ENCODE measurements at regions not wholly inside any gene's neighbourhood (a gene's known extent, or its start where the extent isn't known, plus 50 kb on each side); places are given as distances from the start of the nearest gene placed in this dataset.
A peak's percentile ranks its signal among the peaks of the same experiment; 100 is the strongest.

GRCh38 chr1:115217150-115218033 lies 120.7 kb downstream of the NGF start:
- Histone ChIP-seq H3K27ac (peak overlapping the region in 1 of 4 donors; percentile 46), H3K36me3 (no peaks in the 10 kb centered on the region), H3K27me3 (no peaks in the 10 kb centered on the region), H3K4me1 (no peaks in the 10 kb centered on the region), H3K9me3 (no peaks in the 10 kb centered on the region), H3K4me3 (no peak overlapping the region)
- DNase-seq = no peak
- TF ChIP-seq, protein P1, sequence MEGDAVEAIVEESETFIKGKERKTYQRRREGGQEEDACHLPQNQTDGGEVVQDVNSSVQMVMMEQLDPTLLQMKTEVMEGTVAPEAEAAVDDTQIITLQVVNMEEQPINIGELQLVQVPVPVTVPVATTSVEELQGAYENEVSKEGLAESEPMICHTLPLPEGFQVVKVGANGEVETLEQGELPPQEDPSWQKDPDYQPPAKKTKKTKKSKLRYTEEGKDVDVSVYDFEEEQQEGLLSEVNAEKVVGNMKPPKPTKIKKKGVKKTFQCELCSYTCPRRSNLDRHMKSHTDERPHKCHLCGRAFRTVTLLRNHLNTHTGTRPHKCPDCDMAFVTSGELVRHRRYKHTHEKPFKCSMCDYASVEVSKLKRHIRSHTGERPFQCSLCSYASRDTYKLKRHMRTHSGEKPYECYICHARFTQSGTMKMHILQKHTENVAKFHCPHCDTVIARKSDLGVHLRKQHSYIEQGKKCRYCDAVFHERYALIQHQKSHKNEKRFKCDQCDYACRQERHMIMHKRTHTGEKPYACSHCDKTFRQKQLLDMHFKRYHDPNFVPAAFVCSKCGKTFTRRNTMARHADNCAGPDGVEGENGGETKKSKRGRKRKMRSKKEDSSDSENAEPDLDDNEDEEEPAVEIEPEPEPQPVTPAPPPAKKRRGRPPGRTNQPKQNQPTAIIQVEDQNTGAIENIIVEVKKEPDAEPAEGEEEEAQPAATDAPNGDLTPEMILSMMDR (IDR thresholded peaks at IDR 0.05) = no peak
- TF ChIP-seq POLR2AphosphoS5 (IDR thresholded peaks at IDR 0.05) (peak in 3 of 4 donors; percentile 25 to 55 (median 35)), EP300 (IDR thresholded peaks at IDR 0.05) (no peak), POLR2A (IDR thresholded peaks at IDR 0.05) (no peak)
- 79 to 88% methylated on average over 11 of the region's 11 CpGs for WGBS, 2 donors
- intact Hi-C loops (cut with DNase I) = no loop called here

DNA sequence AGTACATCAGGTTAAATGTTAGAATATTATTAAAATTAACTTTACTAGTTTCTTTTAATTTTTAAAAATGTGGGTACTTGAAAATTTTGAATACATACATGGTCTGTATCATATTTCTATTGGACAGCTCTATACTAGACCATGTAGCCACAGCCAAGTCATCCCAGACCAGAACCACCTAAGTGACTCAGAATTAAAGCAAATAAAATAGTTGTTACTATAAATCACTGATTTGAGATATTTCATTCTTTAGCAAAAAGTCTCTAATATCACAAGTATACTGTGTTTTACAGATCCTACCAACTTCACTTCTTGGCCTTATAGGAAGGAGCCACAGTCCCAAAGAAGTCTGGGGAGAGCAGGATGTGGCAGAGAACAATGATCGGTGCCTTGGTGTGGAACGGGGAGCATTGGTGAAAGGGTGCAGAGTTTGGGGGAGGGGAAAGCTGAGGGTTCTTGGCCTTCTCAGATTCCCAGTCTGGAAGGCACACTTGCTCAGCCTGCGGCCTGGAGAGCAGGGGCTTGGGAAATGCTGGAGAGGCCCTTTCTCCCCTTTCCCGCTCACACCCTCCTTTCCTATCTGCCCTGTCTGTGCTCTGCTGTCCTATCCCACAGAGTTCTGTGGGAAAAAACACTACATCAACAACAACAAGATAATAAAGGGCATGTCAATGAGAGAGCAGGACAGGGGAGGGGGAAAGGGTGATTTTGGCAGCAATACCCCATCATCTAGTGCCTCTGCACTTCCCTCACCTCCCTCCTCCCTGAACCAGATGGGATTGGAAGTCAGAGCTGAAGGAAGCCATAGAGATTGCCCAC lies 122.1 kb downstream of the NGF start:
- no peaks in the 10 kb centered on the region for H3K9me3 ChIP-seq
- no peaks in the 10 kb centered on the region for H3K4me1 ChIP-seq
- 93 to 96% methylated on average over 4 of the region's 4 CpGs for WGBS, 2 donors
- TF ChIP-seq EP300 (IDR thresholded peaks at IDR 0.05) (no peak), POLR2A (IDR thresholded peaks at IDR 0.05) (no peak), POLR2AphosphoS5 (IDR thresholded peaks at IDR 0.05) (no peak)
- TF ChIP-seq, protein P1 (IDR thresholded peaks at IDR 0.05) = no peak
- no peak for DNase-seq
- intact Hi-C loops (cut with DNase I) = no loop called here
- H3K4me3 ChIP-seq = no peak overlapping the region
- H3K27ac ChIP-seq = no peak overlapping the region
- H3K27me3 ChIP-seq = no peaks in the 10 kb centered on the region
- H3K36me3 ChIP-seq = no peaks in the 10 kb centered on the region

DNA sequence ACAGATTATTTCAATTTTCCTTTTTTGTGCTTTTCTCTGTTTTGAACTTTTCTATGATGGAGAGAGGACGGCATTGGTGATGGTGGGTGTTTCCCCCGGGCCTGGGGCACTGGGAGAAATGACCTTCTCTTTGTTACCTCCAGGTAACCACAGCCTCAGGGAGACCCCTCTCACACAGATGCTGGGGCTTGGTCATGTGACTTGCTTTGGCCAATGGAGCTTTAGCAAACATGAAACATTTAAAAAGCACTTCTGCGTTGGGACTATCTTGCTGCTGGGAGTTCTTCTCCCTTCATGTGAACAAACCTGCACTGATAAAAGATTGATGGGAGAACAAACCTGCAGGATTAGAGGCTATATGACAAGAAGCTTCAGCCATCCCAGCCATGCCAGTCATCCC lies 122.9 kb downstream of the NGF start:
- no peak overlapping the region for H3K4me3 ChIP-seq
- no peaks in the 10 kb centered on the region for H3K9me3 ChIP-seq
- no peaks in the 10 kb centered on the region for H3K4me1 ChIP-seq
- H3K27ac ChIP-seq = no peak overlapping the region
- 91 to 96% methylated on average over 3 of the region's 3 CpGs for WGBS, 2 donors
- H3K27me3 ChIP-seq = no peaks in the 10 kb centered on the region
- no peaks in the 10 kb centered on the region for H3K36me3 ChIP-seq
- TF ChIP-seq POLR2AphosphoS5 (IDR thresholded peaks at IDR 0.05) (no peak), POLR2A (IDR thresholded peaks at IDR 0.05) (no peak), EP300 (IDR thresholded peaks at IDR 0.05) (no peak)
- TF ChIP-seq, protein P1 (IDR thresholded peaks at IDR 0.05) = no peak
- DNase-seq = no peak
- intact Hi-C loops (cut with DNase I) = no loop called here

DNA sequence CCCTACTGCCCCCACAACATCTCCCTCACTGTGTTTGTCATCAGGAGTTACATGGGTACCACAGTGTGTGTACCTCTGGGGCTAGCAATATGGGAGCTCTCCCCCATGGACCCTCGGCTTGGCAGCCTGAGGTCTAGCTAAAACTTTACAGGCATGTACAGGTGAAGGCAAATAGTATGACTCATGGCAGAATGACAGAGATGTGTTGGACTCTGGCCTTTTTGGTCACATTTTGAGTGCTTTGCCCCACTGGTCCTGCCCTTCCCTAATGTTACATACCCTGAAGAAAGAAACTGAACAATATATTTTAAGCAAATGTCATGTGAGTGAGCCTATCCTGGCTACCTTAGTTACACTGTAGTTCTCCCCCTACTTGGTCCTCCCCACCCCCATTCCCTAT lies 124.0 kb downstream of the NGF start:
- no peak for DNase-seq
- intact Hi-C loops (cut with DNase I) = no loop called here
- no peak overlapping the region for H3K4me3 ChIP-seq
- H3K36me3 ChIP-seq = no peaks in the 10 kb centered on the region
- H3K9me3 ChIP-seq = no peaks in the 10 kb centered on the region
- WGBS, 2 donors = 18 to 82% methylated on average over 1 of the region's 1 CpG
- no peaks in the 10 kb centered on the region for H3K27me3 ChIP-seq
- no peak overlapping the region for H3K27ac ChIP-seq
- no peak for TF ChIP-seq POLR2A (IDR thresholded peaks at IDR 0.05)
- TF ChIP-seq EP300 (IDR thresholded peaks at IDR 0.05) = no peak
- TF ChIP-seq POLR2AphosphoS5 (IDR thresholded peaks at IDR 0.05) = no peak
- TF ChIP-seq, protein P1 (IDR thresholded peaks at IDR 0.05) = no peak
- no peaks in the 10 kb centered on the region for H3K4me1 ChIP-seq

Data from sigmoid colon (tissue), 6 donors.